Activated CD8-positive, alpha-beta T cell treated with anti-CD3 and anti-CD28 coated beads for 36 hours (primary cell): ENCODE measurements at regions not wholly inside any gene's neighbourhood (a gene's known extent, or its start where the extent isn't known, plus 50 kb on each side); places are given as distances from the start of the nearest gene placed in this dataset.

Source experiments
- ATAC-seq: fragments of 200-7000 bp; cut with Tn5 transposase; one replicate; pipeline ENCODE4 v1.10.0; 2021; ENCODE audit warnings: mild to moderate bottlenecking, moderate library complexity
- CTCF ChIA-PET: fragments of 350-600 bp; sonication (Branson Sonifier 250); formaldehyde crosslinking; loops from one replicate; lab custom pipeline; 2021; ENCODE audit warnings: antibody characterized with exemption; lab: Charles Lee
- POLR2A ChIA-PET: fragments of 350-600 bp; sonication (Branson Sonifier 250); formaldehyde crosslinking; loops from one replicate; lab custom pipeline; 2021; ENCODE audit warnings: antibody characterized with exemption; lab: Charles Lee
- DNase-seq: peaks from one replicate; pipeline ENCODE4 v3.0.0-alpha.2; 2020
- H3K27ac Mint-ChIP-seq: one replicate; pipeline ENCODE4 v1.8.0; 2021; ENCODE audit warnings: mild to moderate bottlenecking, mixed read lengths
- H3K27me3 Mint-ChIP-seq: one replicate; pipeline ENCODE4 v1.8.0; 2021; ENCODE audit warnings: mixed read lengths
- H3K36me3 Mint-ChIP-seq: one replicate; pipeline ENCODE4 v1.8.0; 2021; ENCODE audit warnings: low read depth, mixed read lengths
- H3K4me1 Mint-ChIP-seq: one replicate; pipeline ENCODE4 v1.8.0; 2021; ENCODE audit warnings: low read depth, mixed read lengths
- H3K4me3 Mint-ChIP-seq: one replicate; pipeline ENCODE4 v1.8.0; 2021; ENCODE audit warnings: mild to moderate bottlenecking, moderate library complexity, mixed read lengths
- H3K9me3 Mint-ChIP-seq: one replicate; pipeline ENCODE4 v1.8.0; 2021; ENCODE audit warnings: mixed read lengths
- intact Hi-C: fragments of 100-400 bp; cut with micrococcal nuclease; formaldehyde crosslinking; loops from one replicate; pipeline ENCODE4 v1.10.0; 2022
- TF ChIP-seq, protein P1 (sequence below): fragments of 200-600 bp; IDR thresholded peaks from one replicate; pipeline ENCODE4 v1.8.0; 2022; ENCODE audit warnings: antibody characterized with exemption, mild to moderate bottlenecking

- Mint-ChIP-seq H3K4me1 (no peaks in the 10 kb centered on the region), H3K4me3 (no peak overlapping the region), H3K27ac (no peak overlapping the region), H3K27me3 (no peaks in the 10 kb centered on the region), H3K9me3 (no peaks in the 10 kb centered on the region), H3K36me3 (no peaks in the 10 kb centered on the region)
- CTCF ChIA-PET: no interaction called here
- no peak for ATAC-seq
- DNase-seq: no peak
- TF ChIP-seq, protein P1, sequence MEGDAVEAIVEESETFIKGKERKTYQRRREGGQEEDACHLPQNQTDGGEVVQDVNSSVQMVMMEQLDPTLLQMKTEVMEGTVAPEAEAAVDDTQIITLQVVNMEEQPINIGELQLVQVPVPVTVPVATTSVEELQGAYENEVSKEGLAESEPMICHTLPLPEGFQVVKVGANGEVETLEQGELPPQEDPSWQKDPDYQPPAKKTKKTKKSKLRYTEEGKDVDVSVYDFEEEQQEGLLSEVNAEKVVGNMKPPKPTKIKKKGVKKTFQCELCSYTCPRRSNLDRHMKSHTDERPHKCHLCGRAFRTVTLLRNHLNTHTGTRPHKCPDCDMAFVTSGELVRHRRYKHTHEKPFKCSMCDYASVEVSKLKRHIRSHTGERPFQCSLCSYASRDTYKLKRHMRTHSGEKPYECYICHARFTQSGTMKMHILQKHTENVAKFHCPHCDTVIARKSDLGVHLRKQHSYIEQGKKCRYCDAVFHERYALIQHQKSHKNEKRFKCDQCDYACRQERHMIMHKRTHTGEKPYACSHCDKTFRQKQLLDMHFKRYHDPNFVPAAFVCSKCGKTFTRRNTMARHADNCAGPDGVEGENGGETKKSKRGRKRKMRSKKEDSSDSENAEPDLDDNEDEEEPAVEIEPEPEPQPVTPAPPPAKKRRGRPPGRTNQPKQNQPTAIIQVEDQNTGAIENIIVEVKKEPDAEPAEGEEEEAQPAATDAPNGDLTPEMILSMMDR: no peak
- intact Hi-C loops: no loop called here
- POLR2A ChIA-PET: no interaction called here
Measured at GRCh38 chr5:68551436-68551835, 335.9 kb downstream of the PIK3R1 start.

DNA sequence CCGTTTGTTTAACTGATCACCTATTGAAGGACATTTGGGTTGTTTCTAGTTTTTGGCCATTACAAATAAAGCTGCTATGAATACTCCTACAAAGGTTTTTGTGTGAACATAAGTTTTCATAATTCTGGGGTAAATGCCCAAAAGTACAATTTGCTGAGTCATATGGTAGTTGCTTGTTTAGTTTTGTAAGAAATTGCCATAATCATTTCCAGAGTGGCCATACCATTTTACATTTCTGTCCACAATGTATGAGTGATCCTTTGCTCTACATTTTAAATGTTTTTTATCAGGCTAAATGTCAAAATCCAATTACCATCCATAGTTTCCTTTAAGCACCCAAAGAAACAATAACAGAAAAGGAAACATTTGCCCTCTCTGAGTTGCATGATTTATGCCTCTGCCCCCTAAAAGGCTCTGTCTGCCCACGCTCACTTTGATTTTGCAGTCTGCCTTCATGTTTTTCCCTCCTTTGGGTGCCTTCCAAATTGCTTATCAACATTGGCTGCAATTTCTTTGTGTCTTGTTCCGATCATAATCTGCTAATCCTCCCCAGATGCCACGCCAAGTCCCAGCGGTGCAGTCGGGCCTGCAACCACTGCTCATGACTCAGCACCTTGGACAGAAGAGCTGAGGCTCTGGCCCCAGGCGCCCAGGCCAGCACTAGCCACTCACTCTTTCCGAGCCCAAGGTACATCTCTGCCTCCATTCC, 339.2 kb downstream of the PIK3R1 start:
- Mint-ChIP-seq H3K27ac (no peak overlapping the region), H3K9me3 (no peaks in the 10 kb centered on the region), H3K27me3 (no peaks in the 10 kb centered on the region), H3K4me3 (no peak overlapping the region), H3K36me3 (no peaks in the 10 kb centered on the region), H3K4me1 (no peaks in the 10 kb centered on the region)
- ChIA-PET POLR2A (no interaction called here), CTCF (no interaction called here)
- ATAC-seq: no peak
- no peak for DNase-seq
- TF ChIP-seq, protein P1: no peak
- intact Hi-C loops: no loop called here

GRCh38 chr5:68555907-68556681, 340.5 kb downstream of the PIK3R1 start:
- DNase-seq (no peak), ATAC-seq (no peak)
- intact Hi-C loops: no loop called here
- Mint-ChIP-seq H3K4me1 (no peaks in the 10 kb centered on the region), H3K9me3 (no peaks in the 10 kb centered on the region), H3K27ac (no peak overlapping the region), H3K36me3 (no peaks in the 10 kb centered on the region), H3K27me3 (no peaks in the 10 kb centered on the region), H3K4me3 (no peak overlapping the region)
- TF ChIP-seq, protein P1: no peak
- CTCF ChIA-PET: no interaction called here
- POLR2A ChIA-PET: no interaction called here

DNA sequence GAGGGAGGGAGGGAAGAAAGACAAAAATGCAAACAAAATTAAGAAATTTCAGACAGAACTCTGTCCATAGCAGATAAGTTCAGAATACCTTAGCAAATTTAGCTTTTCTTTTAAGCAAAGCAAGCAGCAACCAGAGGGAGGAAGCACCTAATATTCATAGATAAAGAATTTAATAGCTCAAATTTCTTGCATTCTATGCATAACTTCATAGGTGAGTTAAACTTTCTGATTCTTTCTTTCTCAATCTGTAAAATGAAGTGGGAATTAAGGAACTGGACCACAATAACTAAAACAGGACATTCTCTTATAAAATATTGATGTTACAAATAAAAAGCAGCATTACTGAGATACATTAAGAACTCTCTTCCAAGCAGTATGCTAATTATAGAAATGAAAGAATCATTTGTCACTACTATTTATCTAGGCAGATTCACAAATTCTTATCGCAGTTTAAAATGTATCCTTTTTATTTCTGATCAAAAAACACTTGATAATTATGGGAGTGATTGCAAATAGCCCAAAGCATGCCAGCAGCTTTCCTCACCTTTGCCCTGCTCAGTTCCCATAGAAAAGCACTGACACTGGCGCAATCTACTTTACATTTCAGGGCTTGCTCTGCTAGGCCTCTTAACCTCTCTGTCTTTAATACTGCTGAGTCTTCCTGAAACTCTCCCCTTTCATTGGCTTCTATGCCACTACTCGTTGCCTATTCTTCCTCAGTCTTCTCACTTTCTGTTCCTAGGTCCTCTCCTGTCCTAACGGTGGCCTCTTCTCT, 341.8 kb downstream of the PIK3R1 start:
- Mint-ChIP-seq H3K36me3 (no peaks in the 10 kb centered on the region), H3K27me3 (no peaks in the 10 kb centered on the region), H3K9me3 (no peaks in the 10 kb centered on the region), H3K27ac (no peak overlapping the region), H3K4me3 (no peak overlapping the region), H3K4me1 (no peaks in the 10 kb centered on the region)
- ATAC-seq (no peak), DNase-seq (no peak)
- ChIA-PET POLR2A (no interaction called here), CTCF (no interaction called here)
- intact Hi-C loops: no loop called here
- TF ChIP-seq, protein P1: no peak
